ENCODE measurements at regions not wholly inside any gene's neighbourhood (a gene's known extent, or its start where the extent isn't known, plus 50 kb on each side); places are given as distances from the start of the nearest gene placed in this dataset.
"Not testable (repeated sequence)": the region's sequence is repeated elsewhere in the genome, so short reads cannot be mapped to it uniquely, and the experiment has no call there.

DNA sequence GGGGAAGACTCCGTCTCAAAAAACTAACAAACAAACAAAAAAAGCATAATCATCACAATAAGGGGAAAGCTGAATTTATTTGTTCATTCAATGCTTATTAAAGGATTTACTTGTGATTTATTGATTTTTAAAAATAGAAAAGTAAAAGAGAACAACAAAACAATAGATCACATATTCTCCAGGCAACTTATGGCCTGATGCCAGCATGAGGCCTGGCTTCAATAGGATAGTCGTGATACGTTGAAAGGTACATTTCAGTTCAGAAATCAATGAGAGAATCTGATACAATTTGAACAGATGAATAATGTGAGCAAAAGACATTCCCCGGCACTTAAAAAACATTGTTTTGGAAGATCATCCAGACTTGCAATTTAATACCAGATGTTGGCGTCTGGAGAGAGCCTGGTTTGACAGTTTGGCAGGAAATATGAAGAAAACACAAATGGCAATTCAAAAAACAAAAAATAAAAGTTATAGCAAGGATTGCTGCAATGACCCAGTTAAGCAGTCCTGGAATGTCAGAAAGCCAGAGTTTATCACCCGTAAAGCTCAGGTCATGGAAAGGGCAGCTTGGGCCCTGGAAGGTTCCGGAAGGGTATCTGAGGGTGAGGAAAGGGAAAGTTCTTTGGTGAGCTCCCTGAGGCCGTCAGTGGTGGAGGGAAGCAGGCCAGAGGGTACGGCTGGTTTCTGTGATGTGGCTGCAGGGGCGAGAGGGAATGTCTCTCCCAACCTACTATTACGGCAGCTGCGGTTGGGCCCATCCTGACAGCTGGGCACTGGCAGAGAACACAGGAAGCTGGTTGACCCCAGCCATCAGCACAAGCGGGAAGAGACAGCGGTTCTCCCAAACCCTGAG, 230.2 kb upstream of the HES1 start:
- DNase-seq (ENCODE audit: low read depth), result no peak

GRCh38 chr3:193906849-193907410, 229.0 kb upstream of the HES1 start:
- no peak for DNase-seq (ENCODE audit: low read depth)

DNA sequence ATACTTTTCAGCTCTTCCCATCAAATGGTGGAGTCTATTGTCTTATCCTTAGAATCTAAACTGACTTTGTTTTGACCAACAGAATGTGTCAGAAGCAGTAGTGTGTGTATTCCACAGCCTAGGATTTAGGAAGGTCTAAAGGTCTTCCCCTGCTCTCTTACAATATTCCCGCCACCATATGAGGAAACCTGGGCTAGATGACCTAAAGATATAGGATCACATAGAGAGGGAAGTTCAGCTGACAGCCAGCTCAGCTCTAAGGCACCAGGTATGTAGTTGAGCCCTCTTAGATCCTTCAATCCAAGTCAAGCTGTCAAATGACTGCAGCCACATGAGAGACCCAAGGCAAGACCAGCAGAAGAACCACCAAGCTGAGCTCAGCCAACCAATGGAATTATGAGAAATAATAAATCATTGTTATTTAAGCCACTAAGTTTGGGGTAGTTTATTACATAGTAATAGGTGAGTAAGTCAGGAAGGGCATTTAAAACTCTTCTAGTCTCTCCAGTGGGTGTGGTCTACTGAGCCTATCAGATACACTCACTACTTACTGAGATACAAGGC, 227.7 kb upstream of the HES1 start:
- DNase-seq (ENCODE audit: low read depth), result no peak

GRCh38 chr3:193909387-193909786, 226.6 kb upstream of the HES1 start:
- no peak for DNase-seq (ENCODE audit: low read depth)

GRCh38 chr3:193910310-193910709, 225.6 kb upstream of the HES1 start:
- no peak for DNase-seq (ENCODE audit: low read depth)

DNA sequence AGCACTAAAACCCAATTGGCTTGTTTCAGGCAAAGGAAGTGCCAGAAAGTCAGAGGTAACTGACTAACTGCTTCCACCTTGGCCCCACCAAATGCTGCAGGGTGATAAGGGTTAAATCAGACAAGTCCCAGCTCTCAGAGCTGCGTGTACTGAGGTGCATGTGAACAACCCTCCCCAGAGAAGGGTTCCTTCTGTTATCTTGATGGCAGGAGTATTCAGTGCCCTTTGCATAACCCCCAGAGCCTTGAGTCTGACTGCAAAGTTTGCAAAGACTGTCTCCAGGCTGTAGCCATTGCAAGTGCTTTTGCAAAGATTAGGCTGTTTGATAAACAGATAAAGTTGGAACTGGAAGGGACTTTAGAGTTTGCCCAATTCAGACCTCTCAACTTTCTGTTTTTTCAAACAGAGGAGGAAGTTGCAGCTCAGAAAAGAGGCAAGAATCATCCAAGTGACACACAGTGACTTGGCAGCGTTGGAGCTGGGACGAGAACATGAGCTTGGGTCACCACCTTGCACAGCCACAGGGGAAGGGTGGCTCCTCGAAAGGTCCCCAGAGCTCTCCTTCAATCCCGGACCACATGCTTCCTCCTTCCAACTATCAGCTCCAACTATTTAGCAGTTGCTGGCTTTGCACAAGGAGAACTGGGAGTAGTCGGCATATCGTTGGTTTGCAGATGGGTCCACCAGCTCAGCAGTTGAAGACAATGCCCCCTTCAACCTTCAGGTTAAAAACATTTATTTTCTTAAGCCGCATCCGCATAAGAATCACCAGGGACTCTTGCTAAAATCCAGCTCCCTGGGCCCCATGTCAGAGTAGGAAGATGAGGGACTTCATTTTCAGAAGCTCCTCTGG, 224.8 kb upstream of the HES1 start:
- DNase-seq (ENCODE audit: low read depth), result no peak

DNA sequence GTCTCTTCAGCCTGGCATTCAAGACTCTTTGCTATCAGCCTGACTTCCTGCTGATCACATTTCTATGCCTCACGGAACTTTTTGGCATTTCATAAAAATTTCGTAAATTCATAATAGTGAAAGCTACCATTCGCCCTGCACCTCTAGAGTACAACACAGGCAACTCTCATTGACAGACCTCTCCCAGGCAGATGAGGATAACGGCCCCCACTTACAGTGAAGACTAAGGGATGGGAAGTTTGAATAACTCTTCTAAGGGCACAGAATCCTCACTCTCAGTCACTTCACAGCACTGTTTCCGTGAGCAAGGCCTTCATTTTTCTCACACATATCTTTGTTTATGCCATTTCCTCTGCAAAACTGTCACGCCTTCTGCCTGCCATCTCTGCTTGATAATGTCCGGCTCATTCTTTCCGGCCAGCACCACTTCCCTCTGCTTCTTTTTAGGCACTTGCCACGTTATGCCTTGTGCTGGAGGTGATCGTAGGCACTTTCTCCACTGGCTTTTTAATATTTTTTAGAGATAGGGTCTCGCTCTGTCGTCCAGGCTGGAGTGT, 224.1 kb upstream of the HES1 start:
- DNase-seq (ENCODE audit: low read depth), result no peak

DNA sequence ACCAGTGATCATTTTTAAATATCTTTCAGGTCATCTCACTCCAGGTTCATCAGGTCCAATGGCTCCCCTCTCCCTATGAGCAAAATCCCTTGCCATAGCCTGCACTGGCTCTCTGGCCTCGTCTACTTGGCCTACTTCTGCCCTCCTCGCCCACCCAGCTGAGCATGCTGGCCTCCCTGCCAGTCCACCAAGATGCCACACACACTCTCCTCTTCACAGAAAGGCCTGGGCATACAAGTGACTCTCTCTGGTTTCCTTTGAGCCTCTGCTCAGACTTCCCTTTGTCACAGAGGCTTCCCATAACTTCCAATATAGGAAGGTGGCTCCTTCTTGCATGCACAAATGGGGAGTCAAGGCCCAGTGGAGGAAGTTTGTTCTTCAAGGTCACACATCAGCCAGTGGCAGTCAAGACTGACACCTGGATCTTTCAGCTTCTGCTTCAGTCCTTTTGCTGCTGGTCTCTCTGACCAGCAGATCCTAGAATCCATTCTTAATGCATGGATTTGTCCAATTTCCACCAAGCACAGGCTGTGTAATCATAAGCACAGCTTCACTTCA, 223.2 kb upstream of the HES1 start:
- DNase-seq (ENCODE audit: low read depth), result no peak

DNA sequence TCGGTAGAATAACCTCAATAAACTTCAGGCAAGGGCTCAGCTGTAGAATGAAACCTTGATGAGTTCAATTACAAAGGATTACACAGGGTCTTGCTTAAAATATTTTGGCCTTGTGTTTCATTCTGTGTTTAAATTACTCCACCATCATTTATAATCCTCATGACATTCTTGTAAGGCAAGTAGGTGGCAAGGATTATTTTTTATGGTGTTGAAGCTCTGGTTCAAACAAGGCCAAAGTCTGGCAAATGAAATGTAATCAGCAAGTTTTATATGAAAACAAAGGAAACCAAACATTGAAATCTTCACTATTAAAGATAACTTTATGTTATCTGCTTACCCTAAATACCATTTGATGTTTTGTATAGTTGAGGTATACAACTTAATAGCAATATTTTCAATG, 221.3 kb upstream of the HES1 start:
- DNase-seq (ENCODE audit: low read depth), result no peak

- no peak for DNase-seq (ENCODE audit: low read depth)
These were observed 220.8 kb upstream of the HES1 start for GRCh38 chr3:193915099-193915498.

DNA sequence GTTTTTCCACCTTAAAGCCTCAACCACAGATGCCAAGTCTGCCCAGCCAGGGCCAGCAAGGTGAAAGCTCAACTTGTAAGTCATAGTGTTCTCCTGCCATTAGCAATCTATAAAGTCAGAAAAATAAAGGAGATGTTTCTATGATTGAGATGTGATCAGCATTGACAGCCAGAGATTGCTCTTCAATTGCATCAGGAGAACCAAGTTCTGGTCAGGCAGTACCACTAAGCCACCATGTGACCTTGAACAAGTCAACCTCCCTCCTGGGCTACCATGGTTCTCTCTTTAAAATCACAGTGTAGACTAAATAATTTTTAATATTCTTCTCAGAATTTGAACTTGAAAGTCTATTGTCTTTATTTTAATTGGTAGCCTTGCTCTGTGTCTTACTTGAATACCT, 220.3 kb upstream of the HES1 start:
- no peak for DNase-seq (ENCODE audit: low read depth)

DNA sequence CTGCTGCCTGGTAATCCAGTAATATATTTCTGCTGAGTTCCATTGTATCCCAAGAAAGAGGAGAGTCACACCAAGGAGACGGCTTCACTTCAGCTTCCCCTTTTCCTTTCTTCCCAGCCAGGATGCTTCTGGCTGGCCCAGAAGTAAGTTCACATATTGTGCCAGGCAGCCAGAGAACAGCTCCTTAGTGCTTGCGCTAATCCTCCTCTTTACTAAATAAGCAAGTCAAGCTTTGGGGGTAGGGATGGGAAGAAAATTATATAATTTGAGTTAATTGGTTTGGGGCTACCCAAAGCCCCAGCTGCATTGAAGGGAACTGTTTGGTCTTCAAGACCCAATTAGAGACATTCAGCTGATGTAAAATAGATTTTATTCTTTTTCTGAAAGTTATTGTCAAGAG, 218.8 kb upstream of the HES1 start:
- no peak for DNase-seq (ENCODE audit: low read depth)

DNA sequence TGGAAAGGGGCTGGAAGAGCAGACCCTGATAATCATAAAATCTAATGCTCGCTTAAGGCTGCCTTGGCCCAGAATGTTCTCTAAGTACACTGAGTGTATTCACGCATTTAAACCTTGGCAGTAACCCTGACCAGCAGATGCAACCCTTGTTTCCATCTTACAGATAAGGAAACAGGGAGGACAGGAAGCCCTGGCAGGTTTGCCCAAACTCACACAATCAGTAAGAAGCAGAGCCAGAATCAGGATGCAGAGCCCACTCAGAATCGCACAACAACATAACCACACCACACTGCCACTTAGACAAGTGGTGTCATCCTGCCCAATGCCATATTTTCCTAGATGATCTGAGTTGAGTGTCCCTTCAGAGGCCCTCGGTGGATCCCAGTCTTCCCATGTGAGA, 214.5 kb upstream of the HES1 start:
- no peak for DNase-seq (ENCODE audit: low read depth)

DNA sequence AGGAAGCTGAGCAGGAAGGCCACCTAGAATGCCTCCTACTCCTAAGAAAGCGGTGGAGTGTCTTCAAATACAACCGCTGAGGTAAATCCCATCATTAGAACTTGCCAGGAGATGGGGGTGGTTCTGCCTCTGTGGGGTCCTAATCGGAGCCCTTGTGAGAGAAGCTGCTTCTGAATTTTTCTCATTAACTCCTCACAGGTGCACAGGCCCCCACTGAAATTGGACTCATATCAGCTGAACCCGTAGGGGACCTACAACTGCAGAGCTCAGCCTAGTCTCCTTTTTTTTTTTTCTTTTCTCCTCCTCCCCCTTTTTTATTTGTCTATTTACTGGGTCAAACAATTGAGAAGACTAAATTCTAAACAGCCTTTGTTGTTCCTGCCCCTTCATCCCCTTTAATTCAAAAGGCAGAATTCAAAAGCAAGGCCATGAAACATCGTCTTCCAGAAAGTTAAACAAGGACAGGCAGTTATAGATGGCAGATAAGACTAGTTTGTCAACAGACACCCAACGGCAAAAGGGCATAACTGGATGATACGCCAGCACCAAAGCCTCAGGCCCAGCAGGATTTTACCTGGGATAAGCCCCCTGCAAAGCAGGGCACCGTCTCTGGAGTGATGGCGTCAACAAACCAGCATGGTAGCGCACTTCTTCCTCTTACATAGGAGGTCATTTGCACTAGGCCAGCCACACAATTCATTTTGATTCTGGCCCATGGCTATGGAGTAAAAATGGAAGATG, 213.7 kb upstream of the HES1 start:
- DNase-seq (ENCODE audit: low read depth), result no peak

- not testable (repeated sequence) for DNase-seq (ENCODE audit: low read depth)
These were observed 212.0 kb upstream of the HES1 start for GRCh38 chr3:193923958-193924357.

- DNase-seq (ENCODE audit: low read depth), result not testable (repeated sequence)
These were observed 209.9 kb upstream of the HES1 start for GRCh38 chr3:193926071-193926470.

GRCh38 chr3:193927413-193928206, 208.3 kb upstream of the HES1 start:
- not testable (repeated sequence) for DNase-seq (ENCODE audit: low read depth)

- no peak for DNase-seq (ENCODE audit: low read depth)
These were observed 207.4 kb upstream of the HES1 start for GRCh38 chr3:193928354-193929209.

DNA sequence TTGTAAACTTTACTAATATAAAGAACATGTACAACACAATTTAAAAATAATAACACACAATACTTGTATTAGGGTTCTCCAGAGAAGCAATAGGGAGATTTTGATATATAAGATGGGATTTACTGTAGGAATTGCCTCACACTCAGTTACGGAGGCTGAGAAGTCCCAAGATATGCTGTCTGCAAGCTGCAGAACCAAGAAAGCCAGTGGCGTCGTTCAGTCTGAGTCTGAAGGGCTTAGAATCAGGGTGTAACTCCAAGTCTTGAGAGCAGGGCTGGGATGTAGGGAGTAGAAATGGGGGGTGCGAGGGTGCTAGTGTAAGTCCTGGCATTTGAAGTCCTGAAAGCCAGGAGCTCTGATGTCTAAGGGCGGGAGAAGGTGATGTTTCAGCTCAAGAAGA, 206.6 kb upstream of the HES1 start:
- DNase-seq (ENCODE audit: low read depth), result no peak
